Kidney capillary endothelial cell (primary cell): ENCODE measurements at regions not wholly inside any gene's neighbourhood (a gene's known extent, or its start where the extent isn't known, plus 50 kb on each side); places are given as distances from the start of the nearest gene placed in this dataset.

Experiments used
- DNase-seq: peaks from one replicate; pipeline ENCODE4 v3.0.0-alpha.2; 2018; ENCODE audit warnings: low spot score

DNA sequence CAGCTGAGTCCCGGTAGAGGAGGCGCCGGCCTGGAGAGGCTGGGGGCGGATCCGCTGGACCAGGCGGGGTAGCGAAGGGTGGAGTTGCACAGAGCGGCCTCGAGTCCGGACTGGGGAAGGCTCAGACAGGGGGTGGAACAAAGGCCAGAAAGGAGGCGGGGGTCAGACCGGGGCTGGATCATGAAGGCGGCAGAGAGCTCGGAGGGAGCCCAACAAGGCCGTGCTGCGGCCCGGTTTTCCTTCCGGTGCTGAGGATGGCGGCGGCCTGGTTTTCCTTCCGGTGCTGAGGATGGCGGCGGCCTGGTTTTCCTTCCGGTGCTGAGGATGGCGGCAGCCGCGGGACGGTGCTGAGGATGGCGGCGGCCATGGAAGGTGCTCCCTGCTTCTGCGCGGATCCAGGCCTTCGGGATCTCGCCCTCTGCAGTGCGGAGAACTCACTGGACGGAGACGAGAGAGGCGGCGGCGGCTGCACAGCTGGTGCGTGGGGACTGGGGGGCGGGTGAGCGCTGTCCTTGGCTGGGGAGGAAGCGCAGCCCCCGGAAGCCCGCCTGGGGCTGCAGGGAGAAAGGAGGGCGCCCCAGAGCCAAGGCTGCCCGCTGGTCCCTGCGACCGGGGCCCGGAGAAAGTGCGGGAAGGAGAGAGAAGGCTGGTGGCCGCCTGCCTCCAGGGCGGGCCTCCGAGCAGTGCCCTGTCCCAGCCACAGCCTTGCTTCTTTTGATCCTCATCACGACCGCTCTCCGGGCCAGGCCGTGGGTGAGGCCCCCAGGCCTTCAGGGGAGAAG lies 350.4 kb upstream of the B3GAT1 start:
- no peak for DNase-seq

DNA sequence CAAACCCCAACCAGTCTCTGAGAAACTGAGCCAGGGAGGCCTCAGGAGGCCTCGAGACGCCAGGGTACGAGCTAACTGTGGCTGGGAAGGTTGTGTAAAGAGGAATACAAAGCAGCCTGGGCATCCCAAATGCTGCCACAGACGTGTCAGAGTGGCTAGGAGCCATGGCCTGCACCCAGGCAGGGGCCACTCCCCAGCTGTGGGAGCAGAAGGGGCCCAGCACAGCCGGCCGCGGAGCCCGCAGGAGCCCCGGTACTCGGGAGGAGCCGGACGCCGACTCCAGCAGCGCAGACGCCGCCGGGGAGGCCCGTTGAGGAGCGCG lies 349.8 kb upstream of the B3GAT1 start:
- DNase-seq: no peak

DNA sequence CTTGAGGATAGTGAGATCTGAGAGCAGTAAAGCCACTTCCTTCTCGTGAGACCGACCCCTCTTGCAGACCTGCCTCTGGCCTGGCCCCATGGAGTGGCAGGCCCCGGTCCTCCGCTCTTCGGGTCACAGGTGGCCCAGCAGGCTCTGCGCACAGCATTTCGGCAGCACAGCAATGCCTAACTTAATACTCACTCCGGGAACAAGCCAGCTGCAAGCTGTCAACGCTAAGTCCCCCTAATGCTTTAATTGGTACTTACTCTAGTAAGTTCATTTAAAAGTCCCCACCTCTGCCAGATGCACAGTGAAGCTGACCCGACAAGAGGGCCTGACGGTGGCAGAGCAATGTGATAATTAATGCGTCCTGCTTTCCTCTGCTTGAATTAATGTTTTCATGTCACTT lies 349.3 kb upstream of the B3GAT1 start:
- no peak for DNase-seq

DNA sequence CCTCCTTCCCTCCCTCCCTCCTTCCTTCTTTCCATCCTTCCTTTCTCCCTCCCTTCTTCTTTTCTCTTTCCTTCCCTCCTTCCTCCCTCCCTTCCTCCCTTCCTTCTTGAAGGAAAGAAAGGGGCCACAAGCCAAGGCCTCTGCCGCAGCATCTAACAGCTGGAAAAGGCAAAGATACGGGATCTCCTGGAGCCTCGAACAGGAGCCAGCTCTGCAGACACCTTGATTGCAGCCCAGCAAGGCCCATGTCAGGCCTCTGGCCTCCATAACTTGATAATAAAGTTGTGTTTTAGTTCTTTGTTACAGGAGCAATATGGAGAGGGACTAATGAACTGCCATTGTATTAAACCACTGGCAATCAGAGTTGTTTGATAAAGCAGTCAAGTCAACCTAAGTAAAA lies 348.9 kb upstream of the B3GAT1 start:
- no peak for DNase-seq

DNA sequence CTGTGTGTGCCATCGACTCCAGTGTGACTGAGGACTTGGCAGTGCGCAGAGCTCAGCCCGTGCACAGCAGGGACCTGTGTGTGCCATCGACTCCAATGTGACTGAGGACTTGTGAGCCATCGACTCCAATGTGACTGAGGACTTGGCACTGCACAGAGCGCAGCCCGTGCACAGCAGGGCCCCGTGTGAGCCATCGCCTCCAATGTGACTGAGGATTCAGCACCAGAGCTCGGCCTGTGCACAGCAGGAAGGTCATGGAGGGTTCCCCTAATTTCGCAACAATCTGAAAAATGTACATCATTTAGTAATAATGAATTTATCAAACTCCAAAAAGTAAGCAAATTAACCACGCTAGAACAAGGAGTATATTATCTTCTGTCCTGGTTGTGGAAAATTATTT lies 348.3 kb upstream of the B3GAT1 start:
- no peak for DNase-seq

DNA sequence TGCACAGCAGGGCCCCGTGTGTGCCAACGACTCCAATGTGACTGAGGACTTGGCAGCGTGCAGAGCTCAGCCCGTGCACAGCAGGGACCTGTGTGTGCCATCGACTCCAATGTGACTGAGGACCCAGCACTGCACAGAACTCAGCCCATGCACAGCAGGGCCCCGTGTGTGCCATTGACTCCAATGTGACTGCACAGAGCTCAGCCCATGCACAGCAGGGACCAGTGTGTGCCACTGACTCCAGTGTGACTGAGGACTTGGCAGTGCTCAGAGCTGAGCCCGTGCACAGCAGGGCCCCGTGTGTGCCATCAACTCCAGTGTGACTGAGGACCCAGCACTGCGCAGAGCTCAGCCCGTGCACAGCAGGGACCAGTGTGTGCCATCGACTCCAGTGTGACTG lies 347.8 kb upstream of the B3GAT1 start:
- no peak for DNase-seq

DNA sequence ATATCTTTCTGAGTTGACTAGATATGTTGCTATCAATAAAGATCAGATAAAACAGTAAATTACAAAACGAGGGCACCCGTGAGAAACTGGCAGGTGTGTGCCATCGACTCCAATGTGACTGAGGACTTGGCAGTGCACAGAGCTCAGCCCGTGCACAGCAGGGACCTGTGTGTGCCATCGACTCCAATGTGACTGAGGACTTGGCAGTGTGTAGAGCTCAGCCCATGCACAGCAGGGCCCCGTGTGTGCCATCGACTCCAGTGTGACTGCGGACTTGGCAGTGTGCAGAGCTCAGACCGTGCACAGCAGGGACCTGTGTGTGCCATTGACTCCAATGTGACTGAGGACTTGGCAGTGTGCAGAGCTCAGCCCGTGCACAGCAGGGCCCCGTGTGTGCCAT lies 347.2 kb upstream of the B3GAT1 start:
- no peak for DNase-seq

DNA sequence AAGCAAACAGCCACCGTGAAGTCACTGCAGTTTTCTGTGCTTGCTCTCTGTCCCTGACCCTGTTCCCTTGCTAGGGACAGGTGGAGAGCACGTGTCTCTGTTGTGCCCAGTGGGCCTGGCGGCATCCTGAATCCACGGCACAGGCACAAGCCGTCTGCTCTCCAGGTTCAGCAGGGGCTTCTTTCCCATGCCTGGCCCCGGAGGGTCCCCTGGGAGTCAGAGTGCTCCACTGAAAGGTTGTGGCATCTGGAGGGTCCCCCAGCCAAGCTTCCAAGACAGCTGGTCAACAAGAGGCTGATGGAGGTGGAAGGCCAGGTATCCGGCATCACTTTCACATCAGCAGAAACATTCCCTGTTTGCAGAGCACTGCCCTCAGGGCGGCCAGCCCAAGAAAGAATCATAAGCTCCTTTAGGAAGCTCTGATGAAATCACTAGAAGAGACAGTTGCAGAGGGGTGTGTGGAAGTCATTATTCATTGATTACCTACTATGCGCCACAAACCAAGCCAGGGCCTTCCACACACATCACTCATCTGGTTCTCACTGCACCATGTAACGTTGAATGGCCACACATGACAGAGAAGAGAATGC lies 346.4 kb upstream of the B3GAT1 start:
- DNase-seq: no peak

DNA sequence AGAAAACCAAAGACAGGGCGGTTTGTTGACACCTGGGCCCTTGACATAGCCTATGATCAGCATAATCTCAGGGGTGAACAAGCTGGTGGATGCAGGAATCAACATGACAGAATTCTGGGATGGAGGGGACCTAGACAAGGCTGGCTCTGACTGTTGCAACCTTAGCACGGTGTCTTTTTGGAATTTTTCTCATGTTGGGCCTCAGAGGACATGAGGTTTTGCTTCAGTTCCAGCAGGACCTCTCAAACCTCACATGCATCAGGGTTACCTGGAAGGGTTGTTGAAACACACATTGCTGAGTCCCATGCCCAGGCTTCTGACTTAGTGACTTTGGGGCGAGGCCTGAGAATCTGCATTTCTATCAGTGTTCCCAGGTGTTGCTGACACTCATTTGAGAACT lies 345.6 kb upstream of the B3GAT1 start:
- DNase-seq: no peak

DNA sequence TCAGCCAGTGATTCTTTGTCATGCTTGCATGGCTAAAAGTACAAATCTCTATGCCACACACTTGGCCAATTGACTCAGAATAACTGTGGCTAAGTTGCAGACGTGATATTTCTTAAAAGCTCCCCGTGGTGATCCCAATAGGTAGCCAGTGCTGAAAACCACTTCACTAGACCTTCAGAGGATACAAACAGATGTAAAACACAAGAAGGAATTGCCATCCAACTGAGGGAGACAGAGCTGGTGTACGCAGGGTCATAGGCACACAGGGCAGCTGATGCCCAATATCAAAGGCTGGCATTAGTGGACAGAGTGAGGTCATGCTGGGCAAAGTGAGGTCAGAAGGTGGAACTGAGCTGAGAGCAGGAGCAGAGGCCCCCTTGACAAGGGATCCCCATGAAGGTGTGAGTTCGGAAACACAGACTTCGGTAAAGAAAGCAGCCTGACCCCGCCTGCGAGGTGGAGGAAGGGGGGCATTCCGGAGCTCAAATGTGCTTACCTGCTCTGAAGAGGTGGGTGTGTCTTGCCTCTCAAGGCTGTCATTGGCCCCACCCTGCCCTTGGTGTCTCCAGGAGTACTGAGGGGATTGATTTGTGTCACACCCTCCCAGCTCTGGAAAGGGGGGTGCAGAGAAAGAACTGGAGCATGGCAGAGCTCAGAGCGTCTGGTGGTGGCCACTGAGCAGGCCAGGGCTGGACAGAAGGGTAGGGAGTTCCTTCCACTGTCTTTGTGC lies 344.9 kb upstream of the B3GAT1 start:
- DNase-seq: no peak

DNA sequence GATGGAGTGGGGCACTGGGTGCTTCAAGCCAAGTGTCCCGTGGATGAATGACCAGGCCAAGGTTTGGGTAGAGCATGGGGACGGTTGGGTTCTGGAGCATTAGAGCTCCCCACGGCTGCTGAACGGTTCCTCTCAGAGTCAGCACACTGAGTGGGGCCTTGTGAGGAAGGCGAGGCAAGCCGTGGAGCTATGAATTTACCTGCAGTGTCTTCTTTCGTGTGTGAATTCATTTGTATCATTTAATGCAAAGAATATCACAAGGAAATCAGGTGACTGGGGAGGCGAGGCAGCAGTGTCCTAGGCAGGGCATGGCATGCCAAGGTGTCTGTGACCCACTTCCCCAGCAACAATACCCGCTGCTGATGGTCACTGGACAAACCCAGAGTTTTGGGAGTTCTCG lies 343.5 kb upstream of the B3GAT1 start:
- no peak for DNase-seq

DNA sequence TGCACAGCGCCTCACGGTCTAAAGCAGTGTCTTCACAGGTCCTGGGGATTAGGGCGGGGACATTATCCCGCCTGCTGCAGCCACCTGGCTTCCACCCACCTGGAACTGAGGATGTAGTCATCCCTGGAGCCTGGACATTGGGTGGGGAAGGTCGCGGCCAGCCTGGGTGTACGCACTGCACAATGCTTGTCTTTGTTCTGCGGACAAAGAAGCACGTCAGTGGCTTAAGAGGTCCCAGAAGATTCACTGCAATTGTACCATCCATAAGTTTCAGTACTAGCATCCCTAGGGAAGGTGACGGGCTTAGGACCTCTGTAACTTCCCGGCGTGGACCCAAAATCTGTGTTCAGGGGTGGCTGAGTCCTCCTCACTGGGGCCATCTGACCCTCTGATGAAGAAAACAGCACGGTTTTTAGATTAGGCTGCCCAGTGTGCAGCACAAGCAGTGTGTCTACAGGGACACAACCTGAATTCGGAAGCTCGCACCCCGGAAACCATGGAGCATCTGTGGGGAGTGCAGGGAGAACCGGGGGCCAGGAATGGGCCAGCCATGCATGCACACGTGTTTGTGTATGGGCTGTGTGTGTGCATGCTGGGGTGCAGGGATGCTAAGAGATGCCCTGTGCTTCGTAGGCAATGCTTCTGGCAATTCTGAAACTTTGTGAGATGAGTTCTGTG lies 342.6 kb upstream of the B3GAT1 start:
- DNase-seq: no peak

DNA sequence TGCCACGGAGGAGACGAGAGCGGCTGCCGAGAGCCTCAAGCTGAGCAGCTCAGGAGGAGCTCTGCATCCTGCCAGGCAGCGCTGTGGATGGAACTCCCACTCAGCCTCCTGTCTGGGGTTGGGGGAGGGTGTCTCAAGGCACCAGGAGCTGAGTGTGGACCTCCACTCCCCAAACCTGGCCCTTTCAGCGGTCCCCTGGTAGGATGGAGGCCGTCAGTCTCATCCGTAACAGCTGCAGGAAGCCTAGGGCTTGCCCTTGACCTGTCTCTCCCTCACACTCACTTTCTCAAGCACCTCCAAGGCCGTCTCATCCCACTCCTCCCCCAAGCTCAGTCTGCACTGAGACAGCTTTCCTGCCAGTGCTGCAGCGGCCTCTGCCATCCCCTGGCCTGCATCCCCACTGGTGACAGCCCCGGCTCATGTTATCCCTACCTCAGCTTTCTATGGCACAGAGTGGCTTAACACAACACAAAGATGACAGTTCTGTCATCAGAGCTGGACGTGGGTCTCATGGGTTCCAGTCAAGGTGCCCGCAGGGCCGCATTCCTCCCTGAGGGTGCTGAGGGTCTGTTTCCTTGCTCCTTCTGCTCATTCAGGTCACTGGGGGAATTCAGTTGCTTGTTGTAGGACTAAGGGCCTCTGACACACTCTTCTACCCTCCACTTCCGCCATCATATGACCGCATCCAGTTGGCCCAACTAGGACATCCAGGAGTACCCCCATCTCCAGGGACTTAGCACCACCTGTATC lies 341.9 kb upstream of the B3GAT1 start:
- no peak for DNase-seq

DNA sequence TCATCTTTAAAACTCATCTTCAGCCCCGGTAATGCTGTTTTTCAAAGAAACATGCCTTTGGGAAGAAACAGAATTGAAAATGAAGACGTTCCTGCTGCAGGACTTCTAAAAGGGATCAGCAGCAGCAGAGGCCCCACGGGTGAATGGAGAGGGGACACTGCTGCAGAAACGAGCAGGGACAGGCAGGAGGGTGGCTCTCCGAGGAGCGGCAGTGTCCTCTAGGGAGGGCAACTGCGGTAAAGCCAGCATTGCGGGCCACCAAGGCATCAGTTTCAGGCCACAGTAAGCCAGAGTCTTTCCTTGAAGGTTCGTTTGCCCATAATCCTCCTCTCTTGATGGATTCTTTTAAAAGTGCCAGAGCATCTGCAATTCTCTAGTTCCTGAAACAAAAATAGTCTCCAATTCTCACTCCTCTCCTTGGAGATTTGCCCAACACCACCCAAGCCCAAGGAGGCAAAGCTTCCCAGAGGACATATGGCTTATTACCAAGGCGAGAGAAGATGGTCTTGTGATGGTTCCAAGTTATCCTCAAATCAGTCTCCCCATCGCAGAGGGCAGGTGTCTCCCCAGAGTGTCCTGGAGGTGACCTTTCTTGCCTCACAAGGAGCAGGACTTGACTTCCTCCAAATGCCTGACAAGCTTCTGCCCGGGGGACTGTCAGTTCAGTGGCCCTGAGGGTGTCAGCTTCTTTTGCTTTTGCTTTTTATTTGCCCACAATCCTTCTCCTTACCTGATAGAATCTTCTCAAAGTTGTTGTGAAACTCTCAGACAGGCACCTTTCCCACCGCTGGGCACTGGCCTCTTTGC lies 341.1 kb upstream of the B3GAT1 start:
- no peak for DNase-seq

DNA sequence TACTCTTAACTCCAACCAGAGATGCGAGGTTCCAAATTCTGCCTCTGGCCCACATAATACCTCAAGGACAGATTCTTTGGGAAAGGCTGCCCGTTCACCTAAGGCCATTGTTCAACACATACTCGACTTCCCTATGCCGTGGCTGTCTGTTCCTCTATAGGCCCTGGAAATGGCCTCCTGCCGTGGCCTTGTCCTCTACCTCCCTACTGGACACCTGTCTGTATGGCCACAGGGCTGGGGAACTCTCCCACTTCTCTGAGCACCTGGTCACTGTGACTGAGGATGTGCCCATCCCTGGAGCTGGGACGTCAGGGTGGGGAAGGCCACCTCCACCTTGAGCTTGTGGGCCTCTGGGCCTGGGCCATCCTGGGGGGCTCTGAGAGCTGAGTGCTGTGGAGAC lies 340.5 kb upstream of the B3GAT1 start:
- no peak for DNase-seq

DNA sequence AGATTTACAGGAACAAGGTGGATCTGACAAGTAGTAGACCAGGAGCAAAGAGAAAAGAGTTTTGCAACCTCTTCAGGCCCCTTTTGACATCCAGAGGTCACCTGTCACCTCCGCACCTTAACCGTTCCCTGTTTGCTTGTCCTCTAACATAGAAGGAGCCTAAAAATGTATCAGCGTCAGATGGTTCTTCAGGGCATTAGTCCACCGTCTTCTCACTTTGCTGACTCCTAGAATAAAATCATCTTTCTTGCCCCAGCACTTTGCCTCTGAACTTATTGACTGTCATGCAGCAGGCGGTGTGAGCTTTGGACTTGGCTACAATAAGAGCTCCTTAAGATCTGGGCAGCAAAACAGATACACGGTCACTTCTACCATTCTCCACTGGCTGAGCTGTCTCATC lies 339.7 kb upstream of the B3GAT1 start:
- no peak for DNase-seq

DNA sequence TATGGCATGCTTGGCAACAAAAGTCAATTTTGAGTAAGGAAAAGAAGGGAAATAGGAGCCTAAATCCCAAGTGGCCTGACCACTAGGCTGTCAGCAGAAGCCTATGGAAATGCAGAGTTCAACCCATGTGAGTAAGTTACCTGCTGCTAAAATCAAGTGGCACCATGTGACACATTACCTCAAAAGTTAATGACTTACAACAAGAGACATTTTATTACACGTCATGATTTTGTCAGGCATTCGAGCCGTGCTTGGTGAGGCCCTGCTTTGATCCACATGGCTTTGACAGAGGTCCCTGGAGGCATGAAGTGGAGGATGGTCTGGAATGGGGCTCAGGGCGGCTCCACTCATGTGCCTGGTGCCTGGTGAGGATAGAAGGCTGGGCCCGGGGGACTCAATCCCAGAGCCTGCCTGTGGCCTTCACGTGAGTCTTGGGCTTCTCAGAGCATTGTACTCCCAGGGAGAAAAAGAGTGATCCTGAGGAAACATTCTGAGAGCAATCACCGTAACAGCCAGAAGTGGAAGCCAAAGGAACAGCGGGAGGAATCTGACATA lies 339.1 kb upstream of the B3GAT1 start:
- DNase-seq: no peak

DNA sequence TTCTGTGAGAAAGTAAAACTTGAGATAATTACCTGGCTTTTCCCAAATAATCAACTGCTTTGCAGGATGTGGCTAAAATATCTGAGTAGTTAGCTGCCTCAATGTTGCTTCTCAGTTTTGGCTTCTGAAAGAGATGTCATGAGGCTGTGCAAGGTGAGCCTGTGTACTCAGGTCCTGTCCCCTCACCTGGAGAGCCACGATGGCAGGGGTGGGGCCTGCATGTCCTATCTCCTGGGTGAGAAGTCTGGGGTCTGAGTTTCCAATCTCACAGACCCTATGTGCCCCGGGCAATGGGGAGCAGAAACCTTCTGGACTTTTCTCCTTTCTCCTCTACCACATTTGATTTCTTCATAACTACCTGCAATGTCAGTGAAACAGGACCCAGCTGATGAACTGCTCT lies 338.6 kb upstream of the B3GAT1 start:
- DNase-seq: no peak

DNA sequence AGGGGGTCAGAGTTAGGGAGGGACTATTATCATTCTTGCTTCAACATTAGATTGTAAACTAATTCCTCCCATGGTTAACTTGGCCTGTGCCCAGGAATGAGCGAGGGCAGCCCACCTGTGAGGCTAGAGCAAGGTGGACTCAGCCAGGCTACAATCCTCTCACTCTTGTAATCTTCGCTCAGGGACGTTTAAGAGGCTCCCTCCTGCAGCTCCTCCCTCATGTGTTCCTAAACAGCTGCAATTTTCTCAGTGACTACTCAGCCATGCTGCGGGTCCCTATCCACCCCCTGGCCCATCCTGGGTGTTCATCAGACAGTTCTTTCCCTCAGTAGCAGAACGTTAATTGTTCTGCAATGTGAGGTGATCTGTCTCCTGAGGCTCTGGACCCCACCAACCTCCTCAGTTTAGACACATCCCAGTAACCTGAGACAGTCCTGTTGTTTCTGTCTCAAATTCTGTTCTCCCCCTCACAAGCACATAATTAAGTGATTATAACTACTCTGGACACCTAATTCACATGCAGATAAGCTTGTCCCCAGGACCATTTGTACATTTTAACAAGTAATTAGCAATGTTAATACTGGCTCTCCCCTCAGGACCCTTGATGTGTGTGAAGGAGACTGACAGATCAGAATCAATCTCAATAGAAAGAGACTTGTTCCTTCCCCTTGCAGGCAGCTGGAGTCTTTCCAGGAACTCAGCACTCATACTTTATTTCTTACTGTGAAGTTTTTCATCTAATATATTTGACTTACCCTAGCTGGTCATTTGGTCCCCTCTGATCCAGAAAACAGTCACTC lies 337.2 kb upstream of the B3GAT1 start:
- DNase-seq: no peak

DNA sequence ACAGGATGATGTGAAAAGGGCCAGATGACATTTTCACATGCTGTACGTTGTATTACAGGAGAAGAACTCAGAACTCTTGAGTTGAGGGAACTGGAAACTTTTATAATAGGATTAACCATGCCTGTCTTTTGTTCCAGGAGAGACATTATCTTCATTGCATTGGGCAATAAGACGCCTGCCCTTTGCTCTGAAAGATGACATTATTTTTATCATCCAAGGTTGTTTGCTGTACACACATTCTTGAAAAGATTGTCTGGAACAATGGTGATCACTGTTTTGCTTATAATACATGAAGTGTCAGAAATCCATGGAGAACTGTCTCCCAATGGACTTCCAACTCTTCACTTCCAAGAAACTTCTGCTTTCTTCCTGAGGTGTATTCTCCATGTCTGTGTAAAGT lies 334.6 kb upstream of the B3GAT1 start:
- no peak for DNase-seq
